Stimulated activated naive CD8-positive, alpha-beta T cell treated with anti-CD3 and anti-CD28 coated beads, Interleukin-15, amount 100 ng/mL, for 72 hours (primary cell): ENCODE measurements at regions not wholly inside any gene's neighbourhood (a gene's known extent, or its start where the extent isn't known, plus 50 kb on each side); places are given as distances from the start of the nearest gene placed in this dataset.
A peak's percentile ranks its signal among the peaks of the same experiment; 100 is the strongest.

ENCODE experiments used
- ATAC-seq: fragments of 150-1000 bp; cut with Tn5 transposase; 2 replicates; pipeline ENCODE4 v1.10.0; 2021; ENCODE audit warnings: mild to moderate bottlenecking, moderate library complexity
- DNase-seq, 2 donors: peaks; one replicate each; pipeline ENCODE4 v3.0.0; 2021 to 2022
- H3K27ac Mint-ChIP-seq, 2 donors: one replicate each; pipeline ENCODE4 v1.8.0; 2022; ENCODE audit warnings: mild to moderate bottlenecking in 2 of 2, mixed read lengths in 2 of 2, moderate library complexity in 2 of 2
- H3K27me3 Mint-ChIP-seq: one replicate; pipeline ENCODE4 v1.8.0; 2022; ENCODE audit warnings: mixed read lengths
- H3K4me1 Mint-ChIP-seq: one replicate; pipeline ENCODE4 v1.8.0; 2022; ENCODE audit warnings: mild to moderate bottlenecking, mixed read lengths
- H3K4me3 Mint-ChIP-seq, 2 donors: one replicate each; pipeline ENCODE4 v1.8.0; 2022; ENCODE audit warnings: mild to moderate bottlenecking in 2 of 2, mixed read lengths in 2 of 2, moderate library complexity in 1 of 2
- H3K9me3 Mint-ChIP-seq, 2 donors: one replicate each; pipeline ENCODE4 v1.8.0; 2022; ENCODE audit warnings: mixed read lengths in 2 of 2

- no peak for ATAC-seq
- Mint-ChIP-seq H3K27ac (no peak overlapping the region), H3K9me3 (peaks cover 0 to 4% of the 10 kb centered on the region in 2 donors), H3K27me3 (no peaks in the 10 kb centered on the region), H3K4me3 (no peak overlapping the region), H3K4me1 (no peaks in the 10 kb centered on the region)
- no peak for DNase-seq
Measured at GRCh38 chr6:133046576-133046975, 194.6 kb upstream of the EYA4 start.

- Mint-ChIP-seq H3K4me3 (no peak overlapping the region), H3K4me1 (no peaks in the 10 kb centered on the region), H3K27me3 (no peaks in the 10 kb centered on the region), H3K9me3 (peaks cover 0 to 4% of the 10 kb centered on the region in 2 donors), H3K27ac (no peak overlapping the region)
- DNase-seq (no peak), ATAC-seq (no peak)
Measured at GRCh38 chr6:133047065-133047665, 194.0 kb upstream of the EYA4 start.

GRCh38 chr6:133047706-133048105 is 193.5 kb upstream of the EYA4 start:
- peaks cover 0 to 4% of the 10 kb centered on the region in 2 donors for H3K9me3 Mint-ChIP-seq
- H3K27me3 Mint-ChIP-seq = no peaks in the 10 kb centered on the region
- no peak overlapping the region for H3K27ac Mint-ChIP-seq
- H3K4me3 Mint-ChIP-seq = no peak overlapping the region
- no peak for ATAC-seq
- no peak for DNase-seq
- no peaks in the 10 kb centered on the region for H3K4me1 Mint-ChIP-seq

- DNase-seq = no peak
- Mint-ChIP-seq H3K9me3 (peaks cover 0 to 4% of the 10 kb centered on the region in 2 donors), H3K27me3 (no peaks in the 10 kb centered on the region), H3K27ac (no peak overlapping the region), H3K4me3 (no peak overlapping the region), H3K4me1 (no peaks in the 10 kb centered on the region)
- no peak for ATAC-seq
Measured at GRCh38 chr6:133051240-133051639, 189.9 kb upstream of the EYA4 start.

- Mint-ChIP-seq H3K27me3 (no peaks in the 10 kb centered on the region), H3K9me3 (peaks cover 0 to 4% of the 10 kb centered on the region in 2 donors), H3K4me1 (no peaks in the 10 kb centered on the region), H3K27ac (no peak overlapping the region), H3K4me3 (no peak overlapping the region)
- ATAC-seq = no peak
- no peak for DNase-seq
Measured at GRCh38 chr6:133052465-133052864, 188.7 kb upstream of the EYA4 start.

GRCh38 chr6:133055441-133055966 is 185.7 kb upstream of the EYA4 start:
- no peak overlapping the region for H3K27ac Mint-ChIP-seq
- DNase-seq (no peak), ATAC-seq (no peak)
- no peaks in the 10 kb centered on the region for H3K9me3 Mint-ChIP-seq
- no peak overlapping the region for H3K4me3 Mint-ChIP-seq
- H3K27me3 Mint-ChIP-seq = no peaks in the 10 kb centered on the region
- no peaks in the 10 kb centered on the region for H3K4me1 Mint-ChIP-seq

GRCh38 chr6:133057352-133057751 is 183.8 kb upstream of the EYA4 start:
- ATAC-seq (no peak), DNase-seq (no peak)
- no peaks in the 10 kb centered on the region for H3K9me3 Mint-ChIP-seq
- H3K27ac Mint-ChIP-seq = no peak overlapping the region
- H3K4me1 Mint-ChIP-seq = no peaks in the 10 kb centered on the region
- H3K4me3 Mint-ChIP-seq = no peak overlapping the region
- no peaks in the 10 kb centered on the region for H3K27me3 Mint-ChIP-seq

- no peak overlapping the region for H3K4me3 Mint-ChIP-seq
- H3K27ac Mint-ChIP-seq = no peak overlapping the region
- ATAC-seq (no peak), DNase-seq (no peak)
- no peaks in the 10 kb centered on the region for H3K9me3 Mint-ChIP-seq
- peaks cover 9% of the 10 kb centered on the region for H3K27me3 Mint-ChIP-seq
- no peaks in the 10 kb centered on the region for H3K4me1 Mint-ChIP-seq
Measured at GRCh38 chr6:133062077-133062476, 179.1 kb upstream of the EYA4 start.

GRCh38 chr6:133062696-133063306 is 178.4 kb upstream of the EYA4 start:
- Mint-ChIP-seq H3K27me3 (peaks cover 9% of the 10 kb centered on the region), H3K27ac (no peak overlapping the region), H3K9me3 (no peaks in the 10 kb centered on the region), H3K4me1 (no peaks in the 10 kb centered on the region), H3K4me3 (no peak overlapping the region)
- no peak for ATAC-seq
- DNase-seq = no peak

- Mint-ChIP-seq H3K9me3 (no peaks in the 10 kb centered on the region), H3K27me3 (peaks cover 9% of the 10 kb centered on the region), H3K27ac (no peak overlapping the region), H3K4me1 (no peaks in the 10 kb centered on the region), H3K4me3 (no peak overlapping the region)
- ATAC-seq (no peak), DNase-seq (no peak)
Measured at GRCh38 chr6:133067960-133068359, 173.2 kb upstream of the EYA4 start.

- Mint-ChIP-seq H3K27me3 (no peaks in the 10 kb centered on the region), H3K4me3 (no peak overlapping the region), H3K4me1 (no peaks in the 10 kb centered on the region), H3K9me3 (no peaks in the 10 kb centered on the region), H3K27ac (no peak overlapping the region)
- no peak for DNase-seq
- ATAC-seq = no peak
Measured at GRCh38 chr6:133070410-133071043, 170.6 kb upstream of the EYA4 start.

GRCh38 chr6:133079901-133080300 is 161.3 kb upstream of the EYA4 start:
- no peak for ATAC-seq
- no peaks in the 10 kb centered on the region for H3K4me1 Mint-ChIP-seq
- no peak overlapping the region for H3K4me3 Mint-ChIP-seq
- H3K9me3 Mint-ChIP-seq = no peaks in the 10 kb centered on the region
- no peak for DNase-seq
- no peaks in the 10 kb centered on the region for H3K27me3 Mint-ChIP-seq
- H3K27ac Mint-ChIP-seq = no peak overlapping the region

GRCh38 chr6:133083248-133083967 is 157.7 kb upstream of the EYA4 start:
- Mint-ChIP-seq H3K27me3 (peaks cover 7% of the 10 kb centered on the region), H3K27ac (no peak overlapping the region), H3K4me1 (no peaks in the 10 kb centered on the region), H3K4me3 (no peak overlapping the region), H3K9me3 (no peaks in the 10 kb centered on the region)
- ATAC-seq (no peak), DNase-seq (no peak)

- Mint-ChIP-seq H3K27me3 (peaks cover 7% of the 10 kb centered on the region), H3K4me3 (no peak overlapping the region), H3K9me3 (no peaks in the 10 kb centered on the region), H3K27ac (peak overlapping the region in 1 of 2 donors; percentile 19), H3K4me1 (no peaks in the 10 kb centered on the region)
- ATAC-seq (no peak), DNase-seq (no peak)
Measured at GRCh38 chr6:133085471-133085870, 155.7 kb upstream of the EYA4 start.

- Mint-ChIP-seq H3K4me3 (no peak overlapping the region), H3K9me3 (no peaks in the 10 kb centered on the region), H3K27me3 (peaks cover 7% of the 10 kb centered on the region), H3K4me1 (no peaks in the 10 kb centered on the region), H3K27ac (no peak overlapping the region)
- DNase-seq (no peak), ATAC-seq (no peak)
Measured at GRCh38 chr6:133085896-133086295, 155.3 kb upstream of the EYA4 start.
